NCI-H1092 (cell line): ENCODE measurements at regions not wholly inside any gene's neighbourhood (a gene's known extent, or its start where the extent isn't known, plus 50 kb on each side); places are given as distances from the start of the nearest gene placed in this dataset.
"Not testable (repeated sequence)": the region's sequence is repeated elsewhere in the genome, so short reads cannot be mapped to it uniquely, and the experiment has no call there.

Experiments
- DNase-seq: peaks from one replicate; lab custom pipeline; 2025; lab: John Stamatoyannopoulos, UW

GRCh38 chr13:50485979-50486935, 357.2 kb downstream of the DLEU7 start:
- DNase-seq, result no peak

GRCh38 chr13:50493683-50494082, 349.8 kb downstream of the DLEU7 start:
- DNase-seq, result no peak

- no peak for DNase-seq
Measured at GRCh38 chr13:50494138-50494537, 349.4 kb downstream of the DLEU7 start.

- not testable (repeated sequence) for DNase-seq
Measured at GRCh38 chr13:50503212-50503611, 340.3 kb downstream of the DLEU7 start.

- no peak for DNase-seq
Measured at GRCh38 chr13:50509167-50509566, 334.3 kb downstream of the DLEU7 start.

- DNase-seq, result no peak
Measured at GRCh38 chr13:50509771-50510441, 333.6 kb downstream of the DLEU7 start.

GRCh38 chr13:50510885-50511545, 332.5 kb downstream of the DLEU7 start:
- not testable (repeated sequence) for DNase-seq

GRCh38 chr13:50511877-50512341, 331.6 kb downstream of the DLEU7 start:
- no peak for DNase-seq

- no peak for DNase-seq
Measured at GRCh38 chr13:50512474-50513299, 330.8 kb downstream of the DLEU7 start.

GRCh38 chr13:50513300-50513877, 330.1 kb downstream of the DLEU7 start:
- DNase-seq, result no peak

GRCh38 chr13:50514249-50514648, 329.2 kb downstream of the DLEU7 start:
- DNase-seq, result no peak

- DNase-seq, result no peak
Measured at GRCh38 chr13:50518131-50518530, 325.4 kb downstream of the DLEU7 start.

- DNase-seq, result no peak
Measured at GRCh38 chr13:50518781-50519201, 324.7 kb downstream of the DLEU7 start.

- DNase-seq, result no peak
Measured at GRCh38 chr13:50519866-50520265, 323.6 kb downstream of the DLEU7 start.

- no peak for DNase-seq
Measured at GRCh38 chr13:50521006-50521830, 322.3 kb downstream of the DLEU7 start.

- DNase-seq, result no peak
Measured at GRCh38 chr13:50521831-50522149, 321.7 kb downstream of the DLEU7 start.

GRCh38 chr13:50522506-50522905, 321.0 kb downstream of the DLEU7 start:
- no peak for DNase-seq

GRCh38 chr13:50523307-50523706, 320.2 kb downstream of the DLEU7 start:
- DNase-seq, result no peak

- DNase-seq, result no peak
Measured at GRCh38 chr13:50524560-50524959, 318.9 kb downstream of the DLEU7 start.

- DNase-seq, result no peak
Measured at GRCh38 chr13:50526661-50527071, 316.8 kb downstream of the DLEU7 start.
